GM23338 (cell line): ENCODE measurements at regions not wholly inside any gene's neighbourhood (a gene's known extent, or its start where the extent isn't known, plus 50 kb on each side); places are given as distances from the start of the nearest gene placed in this dataset.

Experiments used
- ATAC-seq: fragments of 200-7000 bp; cut with Tn5 transposase; 3 replicates; pipeline ENCODE4 v1.9.1; 2020
- DNase-seq: peaks from one replicate; pipeline ENCODE4 v3.0.0-alpha.2; 2015; ENCODE audit warnings: low spot score
- H2AFZ ChIP-seq: fragments of 200-600 bp; sonication (generic); 2 replicates; pipeline ENCODE4 v1.8.0; 2016; ENCODE audit warnings: antibody characterized with exemption, mild to moderate bottlenecking, moderate library complexity
- H3F3A ChIP-seq: fragments of 200-600 bp; sonication (generic); replicated peaks from 2 replicates; pipeline ENCODE4 v1.8.0; 2017; ENCODE audit warnings: antibody characterized with exemption, mixed run types, low read depth
- H3K27ac ChIP-seq: fragments of 200-600 bp; sonication (generic); 2 replicates; pipeline ENCODE4 v1.6.1; 2016; ENCODE audit warnings: low read depth
- H3K27me3 ChIP-seq: fragments of 200-600 bp; sonication (generic); 2 replicates; pipeline ENCODE4 v1.8.0; 2016; ENCODE audit warnings: mild to moderate bottlenecking, mixed run types, moderate library complexity; ENCODE audit not compliant: insufficient read depth
- H3K36me3 ChIP-seq: fragments of 200-600 bp; sonication (generic); 2 replicates; pipeline ENCODE4 v1.8.0; 2016; ENCODE audit warnings: mild to moderate bottlenecking; ENCODE audit not compliant: insufficient read depth
- H3K4me1 ChIP-seq: fragments of 200-600 bp; sonication (generic); 2 replicates; pipeline ENCODE4 v1.8.0; 2016; ENCODE audit warnings: mild to moderate bottlenecking, moderate library complexity; ENCODE audit not compliant: insufficient read depth
- H3K4me2 ChIP-seq: fragments of 200-600 bp; sonication (generic); 2 replicates; pipeline ENCODE4 v1.7.1; 2017; ENCODE audit warnings: mixed run types
- H3K4me3 ChIP-seq: fragments of 200-600 bp; sonication (generic); 2 replicates; pipeline ENCODE4 v1.6.1; 2016; ENCODE audit warnings: mixed run types
- H3K79me2 ChIP-seq: fragments of 200-600 bp; sonication (generic); replicated peaks from 2 replicates; pipeline ENCODE4 v1.8.0; 2017; ENCODE audit warnings: mild to moderate bottlenecking; ENCODE audit not compliant: insufficient read depth
- H3K9me2 ChIP-seq: fragments of 200-600 bp; sonication (generic); 2 replicates; pipeline ENCODE4 v1.8.0; 2017; ENCODE audit not compliant: insufficient read depth
- H4K20me1 ChIP-seq: fragments of 200-600 bp; sonication (generic); replicated peaks from 2 replicates; pipeline ENCODE4 v1.8.0; 2017; ENCODE audit warnings: mild to moderate bottlenecking; ENCODE audit not compliant: insufficient read depth
- H3K27ac Mint-ChIP-seq: 2 replicates; pipeline ENCODE4 v1.8.0; 2020; ENCODE audit warnings: inconsistent platforms, mild to moderate bottlenecking, moderate library complexity, mixed read lengths
- H3K27me3 Mint-ChIP-seq: 3 replicates; pipeline ENCODE4 v1.8.0; 2022; ENCODE audit warnings: low read depth, mild to moderate bottlenecking, moderate library complexity, mixed read lengths, inconsistent platforms; ENCODE audit not compliant: insufficient read depth, poor library complexity
- H3K36me3 Mint-ChIP-seq: 3 replicates; pipeline ENCODE4 v1.8.0; 2021; ENCODE audit warnings: low read depth, mild to moderate bottlenecking, inconsistent platforms, moderate library complexity, mixed read lengths
- H3K4me1 Mint-ChIP-seq: 3 replicates; pipeline ENCODE4 v1.8.0; 2020; ENCODE audit warnings: mild to moderate bottlenecking, inconsistent platforms, mixed read lengths
- H3K4me3 Mint-ChIP-seq: 3 replicates; pipeline ENCODE4 v1.8.0; 2021; ENCODE audit warnings: moderate library complexity, mild to moderate bottlenecking, inconsistent platforms, mixed read lengths
- H3K9me3 Mint-ChIP-seq: 3 replicates; pipeline ENCODE4 v1.8.0; 2020; ENCODE audit warnings: moderate library complexity, mild to moderate bottlenecking, inconsistent platforms, mixed read lengths
- CREB1 ChIP-seq: fragments of 250-450 bp; sonication (Bioruptor Pico); IDR thresholded peaks from 2 replicates; pipeline ENCODE4 v1.5.0; 2020; ENCODE audit warnings: low read depth, mild to moderate bottlenecking, moderate library complexity
- CTCF ChIP-seq, 2 experiments: fragments of 200-600 bp in 1 of 2; sonication (generic) in 1 of 2; conservative IDR thresholded peaks; 2 replicates each; pipeline versions ENCODE4 v1.5.1 to v1.6.1; 2016 to 2017; ENCODE audit warnings: antibody characterized with exemption in 2 of 2, low read depth in 2 of 2, mild to moderate bottlenecking in 2 of 2, moderate library complexity in 1 of 2
- EZH2 ChIP-seq: fragments of 200-600 bp; sonication (generic); IDR thresholded peaks from one replicate; pipeline ENCODE4 v1.8.0; 2017; ENCODE audit warnings: antibody characterized with exemption, mild to moderate bottlenecking, low read depth; ENCODE audit not compliant: unreplicated experiment
- JUNB ChIP-seq: IDR thresholded peaks from one replicate; pipeline ENCODE4 v1.6.1; 2016; ENCODE audit warnings: antibody characterized with exemption; ENCODE audit not compliant: unreplicated experiment
- NANOG ChIP-seq: IDR thresholded peaks from 2 replicates; pipeline ENCODE4 v1.6.1; 2016; ENCODE audit warnings: antibody characterized with exemption, borderline replicate concordance
- STAT1 ChIP-seq: IDR thresholded peaks from one replicate; pipeline ENCODE4 v1.6.1; 2016; ENCODE audit warnings: antibody characterized with exemption; ENCODE audit not compliant: unreplicated experiment
- ZNF114 ChIP-seq: fragments of 250-450 bp; sonication (Bioruptor Pico); IDR thresholded peaks from 2 replicates; pipeline ENCODE4 v1.5.0; 2020; ENCODE audit warnings: mild to moderate bottlenecking, moderate library complexity
- ZNF331 ChIP-seq: fragments of 250-450 bp; sonication (Bioruptor Pico); IDR thresholded peaks from 2 replicates; pipeline ENCODE4 v1.5.0; 2020; ENCODE audit warnings: low read depth, mild to moderate bottlenecking, moderate library complexity

- Histone ChIP-seq H3K79me2 (no peaks in the 10 kb centered on the region), H3K36me3 (no peaks in the 10 kb centered on the region), H3F3A (no peaks in the 10 kb centered on the region), H3K4me3 (no peak overlapping the region), H2AFZ (no peak overlapping the region), H3K9me2 (no peaks in the 10 kb centered on the region; the same call in 1 of the 2 replicates), H3K4me1 (no peaks in the 10 kb centered on the region), H3K27me3 (no peaks in the 10 kb centered on the region), H3K4me2 (no peak overlapping the region), H4K20me1 (no peaks in the 10 kb centered on the region), H3K27ac (no peak overlapping the region)
- TF ChIP-seq CREB1 (no peak), NANOG (no peak), JUNB (no peak), ZNF114 (CRISPR knock-in tag) (no peak), EZH2 (no peak), ZNF331 (CRISPR knock-in tag) (no peak)
- Mint-ChIP-seq H3K27ac (no peak overlapping the region), H3K4me1 (no peaks in the 10 kb centered on the region), H3K4me3 (no peak overlapping the region), H3K27me3 (no peaks in the 10 kb centered on the region), H3K9me3 (peaks cover 3% of the 10 kb centered on the region; the same call in 1 of the 3 replicates), H3K36me3 (no peaks in the 10 kb centered on the region)
- no peak for DNase-seq
- no peak for ATAC-seq
Measured at GRCh38 chr2:136715146-136715545, 50.2 kb upstream of the THSD7B start.

- no peak overlapping the region for H3K4me3 ChIP-seq
- ATAC-seq (no peak), DNase-seq (no peak)
- H4K20me1 ChIP-seq, result no peaks in the 10 kb centered on the region
- no peaks in the 10 kb centered on the region for H3K36me3 ChIP-seq
- H3K4me2 ChIP-seq, result no peak overlapping the region
- H3K27ac ChIP-seq, result no peak overlapping the region
- no peak overlapping the region for H2AFZ ChIP-seq
- no peaks in the 10 kb centered on the region for H3K27me3 ChIP-seq
- no peaks in the 10 kb centered on the region; the same call in 1 of the 2 replicates for H3K9me2 ChIP-seq
- Mint-ChIP-seq H3K4me3 (no peak overlapping the region), H3K27me3 (no peaks in the 10 kb centered on the region), H3K27ac (no peak overlapping the region), H3K36me3 (no peaks in the 10 kb centered on the region), H3K4me1 (no peaks in the 10 kb centered on the region), H3K9me3 (peaks cover 3% of the 10 kb centered on the region; the same call in 1 of the 3 replicates)
- H3K79me2 ChIP-seq, result no peaks in the 10 kb centered on the region
- no peaks in the 10 kb centered on the region for H3F3A ChIP-seq
- H3K4me1 ChIP-seq, result no peaks in the 10 kb centered on the region
- TF ChIP-seq JUNB, result no peak
- no peak for TF ChIP-seq CTCF (conservative IDR thresholded peaks at IDR 0.05; ENCODE audit: low read depth in 2 of 2)
Measured at GRCh38 chr2:136714452-136714951, 50.8 kb upstream of the THSD7B start.

GRCh38 chr2:136713739-136714138 lies 51.6 kb upstream of the THSD7B start:
- H3K27me3 Mint-ChIP-seq, result no peaks in the 10 kb centered on the region
- no peaks in the 10 kb centered on the region for H3K27me3 ChIP-seq
- H2AFZ ChIP-seq, result no peak overlapping the region
- H3K4me2 ChIP-seq, result no peak overlapping the region
- no peak overlapping the region for H3K4me3 Mint-ChIP-seq
- no peaks in the 10 kb centered on the region for H3K79me2 ChIP-seq
- no peak overlapping the region for H3K27ac Mint-ChIP-seq
- H3K9me3 Mint-ChIP-seq, result peaks cover 3% of the 10 kb centered on the region; the same call in 1 of the 3 replicates
- H3K36me3 Mint-ChIP-seq, result no peaks in the 10 kb centered on the region
- H3K9me2 ChIP-seq, result no peaks in the 10 kb centered on the region
- H3F3A ChIP-seq, result no peaks in the 10 kb centered on the region
- H3K4me1 Mint-ChIP-seq, result no peaks in the 10 kb centered on the region
- no peak for DNase-seq
- no peaks in the 10 kb centered on the region for H3K4me1 ChIP-seq
- H3K36me3 ChIP-seq, result no peaks in the 10 kb centered on the region
- H3K4me3 ChIP-seq, result no peak overlapping the region
- no peak for ATAC-seq
- no peak overlapping the region for H3K27ac ChIP-seq
- H4K20me1 ChIP-seq, result no peaks in the 10 kb centered on the region
- TF ChIP-seq CTCF (conservative IDR thresholded peaks at IDR 0.05; ENCODE audit: low read depth in 2 of 2), result no peak
- no peak for TF ChIP-seq STAT1
